Stimulated activated CD4-positive, alpha-beta T cell treated with anti-CD3 and anti-CD28 coated beads, Interleukin-1b, Interleukin-23, amount 100 ng/mL, for 24 hours (primary cell): ENCODE measurements at regions not wholly inside any gene's neighbourhood (a gene's known extent, or its start where the extent isn't known, plus 50 kb on each side); places are given as distances from the start of the nearest gene placed in this dataset.

ENCODE experiments used
- DNase-seq, 4 experiments: peaks; one replicate each; pipeline ENCODE4 v3.0.0-alpha.2; 2020; ENCODE audit warnings: low read depth in 4 of 4, low spot score in 1 of 4

- DNase-seq = no peak
Measured at GRCh38 chr5:63894690-63895089, 67.6 kb downstream of the HTR1A start.

- DNase-seq = no peak
Measured at GRCh38 chr5:63878788-63879187, 83.5 kb downstream of the HTR1A start.

- no peak for DNase-seq
Measured at GRCh38 chr5:63877961-63878360, 84.3 kb downstream of the HTR1A start.

- no peak for DNase-seq
Measured at GRCh38 chr5:63860379-63860778, 101.9 kb downstream of the HTR1A start.

- no peak for DNase-seq
Measured at GRCh38 chr5:63854076-63854475, 108.2 kb downstream of the HTR1A start.

- no peak for DNase-seq
Measured at GRCh38 chr5:63843190-63843589, 119.1 kb downstream of the HTR1A start.

- no peak for DNase-seq
Measured at GRCh38 chr5:63837437-63837836, 124.8 kb downstream of the HTR1A start.

- DNase-seq = no peak
Measured at GRCh38 chr5:63831381-63831780, 130.9 kb downstream of the HTR1A start.

- no peak for DNase-seq
Measured at GRCh38 chr5:63825984-63826383, 136.3 kb downstream of the HTR1A start.

- DNase-seq = no peak
Measured at GRCh38 chr5:63823583-63823982, 138.7 kb downstream of the HTR1A start.

GRCh38 chr5:63822614-63823013 lies 139.6 kb downstream of the HTR1A start:
- DNase-seq = no peak

GRCh38 chr5:63820577-63820976 lies 141.7 kb downstream of the HTR1A start:
- DNase-seq = no peak

- DNase-seq = no peak
Measured at GRCh38 chr5:63812693-63813092, 149.6 kb downstream of the HTR1A start.

GRCh38 chr5:63811961-63812360 lies 150.3 kb downstream of the HTR1A start:
- no peak for DNase-seq

- no peak for DNase-seq
Measured at GRCh38 chr5:63811286-63811685, 151.0 kb downstream of the HTR1A start.

- no peak for DNase-seq
Measured at GRCh38 chr5:63805151-63805550, 157.1 kb downstream of the HTR1A start.

- no peak for DNase-seq
Measured at GRCh38 chr5:63803165-63803564, 159.1 kb downstream of the HTR1A start.

- no peak for DNase-seq
Measured at GRCh38 chr5:63794979-63795378, 167.3 kb downstream of the HTR1A start.

- DNase-seq = no peak
Measured at GRCh38 chr5:63794296-63794695, 167.9 kb downstream of the HTR1A start.

GRCh38 chr5:63774939-63775338 lies 187.3 kb downstream of the HTR1A start:
- DNase-seq = no peak

- no peak for DNase-seq
Measured at GRCh38 chr5:63768221-63768620, 194.0 kb downstream of the HTR1A start.

GRCh38 chr5:63760965-63761364 lies 201.3 kb downstream of the HTR1A start:
- no peak for DNase-seq

GRCh38 chr5:63743096-63743798 lies 219.0 kb downstream of the HTR1A start:
- no peak for DNase-seq
